ENCODE measurements at regions not wholly inside any gene's neighbourhood (a gene's known extent, or its start where the extent isn't known, plus 50 kb on each side); places are given as distances from the start of the nearest gene placed in this dataset.

DNA sequence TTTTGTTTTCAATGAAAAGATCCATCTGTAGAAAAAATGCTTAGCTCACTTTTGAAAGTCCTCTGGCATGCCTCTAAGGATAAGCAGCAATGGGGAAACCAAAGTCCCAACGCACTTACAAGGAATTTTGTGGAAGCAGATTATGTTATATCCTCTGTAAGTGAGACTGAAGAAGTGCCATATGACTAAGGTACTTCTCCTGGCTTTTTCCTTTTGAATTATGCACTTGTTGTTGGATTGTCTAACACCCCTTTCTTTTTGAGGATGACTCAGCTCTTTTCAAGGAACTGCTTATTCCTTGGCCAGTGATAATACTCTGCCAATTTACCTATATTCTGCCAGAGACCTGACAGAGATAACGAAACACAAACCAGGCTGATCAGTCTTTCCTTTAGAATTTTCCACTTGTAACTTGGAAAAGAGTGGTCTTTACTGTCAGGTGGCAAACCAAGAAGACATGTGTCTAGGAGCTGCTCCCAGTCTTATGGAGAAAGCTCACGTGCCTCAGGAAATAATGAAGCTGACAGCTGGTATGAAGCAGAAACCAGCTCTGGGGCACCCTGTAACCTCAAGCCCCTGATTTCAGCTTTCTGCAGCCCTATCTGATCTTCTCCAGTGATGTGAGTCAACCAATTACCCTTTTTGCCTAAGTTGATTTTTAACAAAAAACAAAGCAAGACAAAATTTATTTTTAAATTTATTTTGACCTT, 290.8 kb upstream of the FBXL7 start:
- Histone ChIP-seq H3K27ac (ENCODE audit: low read depth, low read length) (no peak overlapping the region), H3K14ac (ENCODE audit: insufficient read length) (no peak overlapping the region), H2BK120ac (replicated peaks; ENCODE audit: low read depth, low read length) (no peak overlapping the region), H2BK5ac (ENCODE audit: low read depth, low read length) (no peak overlapping the region), H2BK15ac (ENCODE audit: low read length) (no peak overlapping the region), H3K79me1 (ENCODE audit: low read depth, low read length) (no peaks in the 10 kb centered on the region), H2AK5ac (ENCODE audit: low read depth, low read length) (no peak overlapping the region), H3K23me2 (ENCODE audit: low read depth, low read length) (no peaks in the 10 kb centered on the region; the same call in 1 of the 2 replicates), H3K9me3 (ENCODE audit: insufficient read depth in 2 of 2, low read depth in 1 of 2, low read length in 1 of 2) (peaks cover 0 to 4% of the 10 kb centered on the region in 2 experiments; a peak in 1 of 4 replicates), H2BK20ac (ENCODE audit: low read length) (no peak overlapping the region), H3K79me2 (ENCODE audit: control insufficient read depth in 1 of 2, insufficient read depth in 2 of 2, low read length in 2 of 2) (no peaks in the 10 kb centered on the region), H2BK12ac (ENCODE audit: low read depth, low read length) (no peak overlapping the region), H3K56ac (replicated peaks; ENCODE audit: insufficient read length, low read depth, low read length) (no peak overlapping the region), H3K18ac (ENCODE audit: extremely low read depth, low read length) (no peak overlapping the region), H3K4me1 (replicated peaks in 1 of 4; ENCODE audit: control insufficient read depth in 3 of 4, insufficient read depth in 4 of 4, low read length in 3 of 4) (no peaks in the 10 kb centered on the region), H2AFZ (ENCODE audit: low read length) (peak overlapping the region; percentile 71; the same call in 1 of the 2 replicates), H4K5ac (ENCODE audit: insufficient read length, low read depth, low read length) (no peak overlapping the region), H3K9ac (replicated peaks in 1 of 4; ENCODE audit: extremely low read depth in 1 of 4, low read depth in 3 of 4, low read length in 3 of 4) (no peak overlapping the region), H3K36me3 (ENCODE audit: control insufficient read depth in 2 of 4, insufficient read depth in 4 of 4, low read length in 3 of 4) (no peaks in the 10 kb centered on the region), H3K4me3 (ENCODE audit: extremely low read depth in 1 of 4, insufficient read depth in 2 of 4, low read depth in 3 of 4, low read length in 4 of 4) (no peak overlapping the region), H4K20me1 (replicated peaks in 1 of 2; ENCODE audit: control insufficient read depth in 1 of 2, insufficient read depth in 2 of 2, low read length in 2 of 2) (no peaks in the 10 kb centered on the region), H3K27me3 (replicated peaks in 1 of 4; ENCODE audit: control insufficient read depth in 3 of 4, extremely low read depth in 1 of 4, insufficient read depth in 3 of 4, low read length in 3 of 4) (no peaks in the 10 kb centered on the region), H3K4ac (replicated peaks; ENCODE audit: insufficient read length, low read depth, low read length) (no peak overlapping the region), H4K91ac (replicated peaks; ENCODE audit: insufficient read length, low read length) (no peak overlapping the region), H3K23ac (ENCODE audit: insufficient read length) (no peak overlapping the region), H4K8ac (ENCODE audit: extremely low read depth, insufficient read depth, low read length) (no peak overlapping the region), H3K4me2 (ENCODE audit: insufficient read depth in 1 of 2, low read depth in 2 of 2, low read length in 2 of 2) (no peak overlapping the region)
- ChIA-PET POLR2A (ENCODE audit: partially characterized antibody) (no interaction called here), CTCF (ENCODE audit: partially characterized antibody) (interaction anchor here (0.7 to 1.0 kb wide), 3 partner anchors 28 to 243 kb away, joined by 3 read pairs; no protein-coding TSS in a partner anchor)
- FAIRE-seq: no peak
- 94% methylated on average over 3 of the region's 3 CpGs; no CpG with 5 or more reads in 1 of the 2 experiments for WGBS, 2 experiments (ENCODE audit: extremely low coverage in 1 of 2, insufficient coverage in 1 of 2, insufficient read length in 1 of 2, insufficient replicate concordance in 2 of 2, low coverage in 1 of 2, low lambda C conversion rate in 2 of 2, missing lambda C conversion rate in 1 of 2)
- TF ChIP-seq BACH1 (IDR thresholded peaks at IDR 0.05; ENCODE audit: low read length) (peak; percentile 54), CHD2 (IDR thresholded peaks at IDR 0.05; ENCODE audit: low read length) (no peak)
- no peak for DNase-seq (ENCODE audit: low read depth in 1 of 2, low spot score in 2 of 2)

All from H1 (cell line).